Activated CD4-positive, alpha-beta T cell treated with anti-CD3 and anti-CD28 coated beads, Interleukin-2, amount 50 U/mL, for 16 hours (primary cell): ENCODE measurements at regions not wholly inside any gene's neighbourhood (a gene's known extent, or its start where the extent isn't known, plus 50 kb on each side); places are given as distances from the start of the nearest gene placed in this dataset.

ENCODE experiments used
- DNase-seq: peaks from one replicate; pipeline ENCODE4 v3.0.0-alpha.2; 2020

GRCh38 chr1:218728898-218729565 is 383.9 kb downstream of the TGFB2 start:
- DNase-seq = no peak

GRCh38 chr1:218735436-218736032 is 390.4 kb downstream of the TGFB2 start:
- DNase-seq = no peak

- DNase-seq = no peak
These were observed 394.3 kb downstream of the TGFB2 start for GRCh38 chr1:218739426-218739825.

- DNase-seq = no peak
These were observed 396.7 kb downstream of the TGFB2 start for GRCh38 chr1:218741852-218742251.

GRCh38 chr1:218742467-218743262 is 397.5 kb downstream of the TGFB2 start:
- DNase-seq = no peak

- DNase-seq = no peak
These were observed 398.8 kb downstream of the TGFB2 start for GRCh38 chr1:218743861-218744505.

- no peak for DNase-seq
These were observed 402.9 kb downstream of the TGFB2 start for GRCh38 chr1:218748071-218748470.

GRCh38 chr1:218750216-218750970 is 405.3 kb downstream of the TGFB2 start:
- no peak for DNase-seq

GRCh38 chr1:218751208-218751948 is 406.2 kb downstream of the TGFB2 start:
- DNase-seq = no peak

GRCh38 chr1:218752126-218752525 is 407.0 kb downstream of the TGFB2 start:
- DNase-seq = no peak

- no peak for DNase-seq
These were observed 409.3 kb downstream of the TGFB2 start for GRCh38 chr1:218754477-218754876.

GRCh38 chr1:218755128-218755527 is 410.0 kb downstream of the TGFB2 start:
- no peak for DNase-seq

GRCh38 chr1:218759795-218760194 is 413.9 kb upstream of the LYPLAL1 start:
- DNase-seq = no peak

GRCh38 chr1:218760601-218761570 is 412.8 kb upstream of the LYPLAL1 start:
- no peak for DNase-seq

- no peak for DNase-seq
These were observed 410.1 kb upstream of the LYPLAL1 start for GRCh38 chr1:218763538-218763937.

GRCh38 chr1:218765753-218766152 is 407.9 kb upstream of the LYPLAL1 start:
- DNase-seq = no peak

- no peak for DNase-seq
These were observed 401.7 kb upstream of the LYPLAL1 start for GRCh38 chr1:218771931-218772330.

GRCh38 chr1:218772575-218772974 is 401.1 kb upstream of the LYPLAL1 start:
- no peak for DNase-seq

GRCh38 chr1:218775501-218776021 is 398.1 kb upstream of the LYPLAL1 start:
- no peak for DNase-seq
